Breast epithelium (tissue), 4 donors: ENCODE measurements at regions not wholly inside any gene's neighbourhood (a gene's known extent, or its start where the extent isn't known, plus 50 kb on each side); places are given as distances from the start of the nearest gene placed in this dataset.

Experiments used
- DNase-seq, 2 donors: peaks; one replicate each; pipeline ENCODE4 v3.0.0-alpha.2; 2019; ENCODE audit warnings: low spot score in 2 of 2
- H3K27ac ChIP-seq, 2 donors: fragments of 200-600 bp; sonication (generic) in 1 of 2; one replicate each; pipeline ENCODE4 v1.5.1; 2016 to 2019; ENCODE audit warnings: mild to moderate bottlenecking in 1 of 2
- H3K27me3 ChIP-seq, 2 donors: fragments of 200-600 bp; sonication (generic) in 1 of 2; one replicate each; pipeline versions ENCODE4 v1.5.1 to v1.6.0; 2017 to 2019; ENCODE audit warnings: control low read depth in 1 of 2, mild to moderate bottlenecking in 1 of 2
- H3K36me3 ChIP-seq: fragments of 200-600 bp; one replicate; pipeline ENCODE4 v1.5.1; 2019
- H3K4me1 ChIP-seq, 2 donors: fragments of 200-600 bp; sonication (generic); one replicate each; pipeline ENCODE4 v1.5.1; 2016 to 2019; ENCODE audit warnings: control low read depth in 1 of 2
- H3K4me3 ChIP-seq, 3 donors: fragments of 200-600 bp; sonication (generic); 1 replicate in 2 of 3; 2 replicates in 1 of 3; pipeline ENCODE4 v1.5.1; 2016 to 2019; ENCODE audit warnings: mild to moderate bottlenecking in 3 of 3, moderate library complexity in 2 of 3
- H3K9me3 ChIP-seq, 2 donors: fragments of 200-600 bp; sonication (generic) in 1 of 2; one replicate each; pipeline ENCODE4 v1.5.1; 2016 to 2019; ENCODE audit warnings: control low read depth in 1 of 2
- POLR2A ChIP-seq: fragments of 450-650 bp; IDR thresholded peaks from one replicate; pipeline ENCODE4 v1.6.1; 2016; ENCODE audit warnings: antibody characterized with exemption, mild to moderate bottlenecking, moderate library complexity
- POLR2AphosphoS5 ChIP-seq, 3 donors: sonication (generic); formaldehyde crosslinking; IDR thresholded peaks; one replicate each; pipeline ENCODE4 v1.6.1; 2017; ENCODE audit warnings: antibody characterized with exemption in 3 of 3
- intact Hi-C: fragments of 100-400 bp; cut with DNase I; formaldehyde crosslinking; loops from one replicate; pipeline ENCODE4 v1.15.1; 2023; ENCODE audit warnings: low total_unique reads
- TF ChIP-seq, protein P1 (sequence below), 3 donors: fragments of 450-650 bp; IDR thresholded peaks; one replicate each; pipeline ENCODE4 v1.5.1; 2016 to 2017; ENCODE audit warnings: antibody characterized with exemption in 3 of 3, mild to moderate bottlenecking in 3 of 3, moderate library complexity in 3 of 3

DNA sequence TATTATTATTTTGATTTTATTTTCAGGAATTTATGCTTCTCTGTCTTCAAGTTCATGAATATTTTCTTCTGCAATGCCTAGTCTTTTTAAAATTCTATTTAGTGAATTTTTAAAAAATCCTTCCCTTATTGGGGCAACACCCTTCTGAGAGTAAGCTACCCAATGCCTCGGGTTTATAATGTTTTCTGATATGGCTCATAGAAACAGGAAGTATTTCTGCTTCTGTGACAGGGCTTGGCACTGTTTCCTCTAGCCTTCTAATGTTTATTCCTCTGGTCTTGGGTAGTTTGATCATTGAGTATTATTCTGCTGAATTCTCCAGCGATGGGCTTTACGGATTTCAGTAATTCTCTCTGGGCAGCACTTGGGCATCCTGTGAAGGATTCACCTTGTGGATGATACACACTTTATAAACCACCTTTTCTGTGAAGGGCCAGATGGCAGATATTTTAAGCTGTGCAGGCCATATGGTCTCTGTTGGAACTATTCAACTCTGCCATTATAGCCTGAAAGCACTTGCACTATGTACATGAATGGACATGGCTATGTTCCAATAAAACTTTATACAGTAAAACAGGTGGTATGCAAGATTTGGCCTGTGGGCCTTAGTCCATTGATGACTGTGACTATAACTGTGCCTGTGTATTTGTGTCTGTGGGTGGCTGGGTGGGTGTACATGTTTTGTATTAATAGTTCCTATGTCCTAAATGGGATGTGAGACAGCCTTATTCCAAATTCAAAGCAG lies 95.9 kb upstream of the FAT1 start:
- Histone ChIP-seq H3K27ac (no peak overlapping the region), H3K4me1 (no peaks in the 10 kb centered on the region), H3K27me3 (no peaks in the 10 kb centered on the region), H3K9me3 (no peaks in the 10 kb centered on the region), H3K4me3 (no peak overlapping the region), H3K36me3 (no peaks in the 10 kb centered on the region)
- DNase-seq: no peak
- intact Hi-C loops: loop anchor here (10.0 kb wide), 1 partner anchor 505 kb away; no protein-coding TSS in a partner anchor
- no peak for TF ChIP-seq POLR2A
- TF ChIP-seq, protein P1, sequence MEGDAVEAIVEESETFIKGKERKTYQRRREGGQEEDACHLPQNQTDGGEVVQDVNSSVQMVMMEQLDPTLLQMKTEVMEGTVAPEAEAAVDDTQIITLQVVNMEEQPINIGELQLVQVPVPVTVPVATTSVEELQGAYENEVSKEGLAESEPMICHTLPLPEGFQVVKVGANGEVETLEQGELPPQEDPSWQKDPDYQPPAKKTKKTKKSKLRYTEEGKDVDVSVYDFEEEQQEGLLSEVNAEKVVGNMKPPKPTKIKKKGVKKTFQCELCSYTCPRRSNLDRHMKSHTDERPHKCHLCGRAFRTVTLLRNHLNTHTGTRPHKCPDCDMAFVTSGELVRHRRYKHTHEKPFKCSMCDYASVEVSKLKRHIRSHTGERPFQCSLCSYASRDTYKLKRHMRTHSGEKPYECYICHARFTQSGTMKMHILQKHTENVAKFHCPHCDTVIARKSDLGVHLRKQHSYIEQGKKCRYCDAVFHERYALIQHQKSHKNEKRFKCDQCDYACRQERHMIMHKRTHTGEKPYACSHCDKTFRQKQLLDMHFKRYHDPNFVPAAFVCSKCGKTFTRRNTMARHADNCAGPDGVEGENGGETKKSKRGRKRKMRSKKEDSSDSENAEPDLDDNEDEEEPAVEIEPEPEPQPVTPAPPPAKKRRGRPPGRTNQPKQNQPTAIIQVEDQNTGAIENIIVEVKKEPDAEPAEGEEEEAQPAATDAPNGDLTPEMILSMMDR (IDR thresholded peaks at IDR 0.05): no peak
- TF ChIP-seq POLR2AphosphoS5 (IDR thresholded peaks at IDR 0.05): no peak

DNA sequence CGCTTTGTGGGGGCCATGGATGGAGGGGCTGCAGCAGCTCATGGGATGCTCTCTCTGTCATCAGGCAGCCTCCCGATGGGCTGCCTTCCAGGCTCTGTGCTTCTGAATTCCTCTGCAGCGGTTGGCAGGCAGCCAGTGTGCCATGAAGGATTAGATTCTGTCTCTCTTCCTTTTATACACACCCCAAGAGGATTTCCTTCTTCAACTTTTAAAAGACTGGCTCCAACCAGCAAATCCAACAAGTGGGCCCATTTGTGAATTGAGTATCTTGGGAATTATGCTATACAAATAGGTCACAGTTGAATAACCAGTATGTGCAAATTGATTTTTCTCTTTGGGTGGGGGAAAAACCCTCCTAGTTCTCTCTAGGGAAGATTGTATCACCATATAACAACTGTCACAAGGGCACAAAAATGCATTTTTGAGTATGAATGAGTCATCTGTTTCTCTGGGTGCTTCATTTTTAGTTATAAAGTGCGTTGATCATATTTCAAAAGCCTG lies 96.8 kb upstream of the FAT1 start:
- Histone ChIP-seq H3K27me3 (no peaks in the 10 kb centered on the region), H3K4me3 (no peak overlapping the region), H3K27ac (no peak overlapping the region), H3K36me3 (no peaks in the 10 kb centered on the region), H3K4me1 (no peaks in the 10 kb centered on the region), H3K9me3 (no peaks in the 10 kb centered on the region)
- DNase-seq: no peak
- intact Hi-C loops: loop anchor here (10.0 kb wide), 1 partner anchor 504 kb away; no protein-coding TSS in a partner anchor
- no peak for TF ChIP-seq POLR2AphosphoS5 (IDR thresholded peaks at IDR 0.05)
- TF ChIP-seq POLR2A: no peak
- TF ChIP-seq, protein P1 (IDR thresholded peaks at IDR 0.05): no peak

DNA sequence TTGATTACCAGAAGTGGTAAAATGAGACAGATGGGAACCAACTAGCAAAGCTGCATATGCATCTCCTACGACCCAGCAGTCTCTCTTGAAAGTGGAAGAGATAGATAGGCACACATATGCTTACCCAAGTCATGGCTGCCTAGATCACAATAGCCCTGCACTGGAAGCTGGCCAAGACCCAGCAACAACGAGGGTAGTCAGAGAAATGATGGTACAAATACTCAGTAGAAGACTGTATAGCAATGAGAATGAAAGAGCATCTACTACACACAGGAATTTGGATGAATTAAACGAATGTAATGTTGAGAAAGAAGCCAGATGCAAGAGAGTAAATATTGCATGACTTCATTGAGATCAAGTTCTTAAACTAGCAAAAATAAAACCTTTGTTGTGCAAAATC lies 100.3 kb upstream of the FAT1 start:
- H3K27me3 ChIP-seq: no peaks in the 10 kb centered on the region
- H3K4me1 ChIP-seq: no peaks in the 10 kb centered on the region
- intact Hi-C loops: loop anchor here (10.0 kb wide), 1 partner anchor 501 kb away; no protein-coding TSS in a partner anchor
- no peak for DNase-seq
- H3K4me3 ChIP-seq: no peak overlapping the region
- H3K27ac ChIP-seq: no peak overlapping the region
- TF ChIP-seq POLR2AphosphoS5 (IDR thresholded peaks at IDR 0.05) (no peak), POLR2A (no peak)
- TF ChIP-seq, protein P1 (IDR thresholded peaks at IDR 0.05): no peak
- no peaks in the 10 kb centered on the region for H3K36me3 ChIP-seq
- no peaks in the 10 kb centered on the region for H3K9me3 ChIP-seq

DNA sequence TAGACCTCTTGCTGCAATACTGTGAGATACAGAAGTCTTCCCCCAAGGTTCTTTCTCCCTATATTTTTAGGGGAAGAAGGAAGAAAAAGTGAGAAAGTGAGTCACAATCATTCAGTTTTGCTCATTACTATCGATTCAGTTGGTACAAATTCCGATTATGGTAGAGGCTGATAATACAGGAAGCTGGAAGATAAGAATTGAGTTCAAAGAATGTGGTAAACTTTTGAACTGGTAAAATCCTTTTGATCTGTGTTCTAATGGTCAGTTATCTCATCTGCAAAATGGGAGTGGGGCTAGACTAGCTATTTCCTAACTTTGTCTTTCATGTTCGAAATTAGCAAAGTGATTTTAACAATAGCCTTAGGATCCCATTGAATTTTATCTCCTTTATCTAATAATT lies 101.4 kb upstream of the FAT1 start:
- no peak for DNase-seq
- Histone ChIP-seq H3K36me3 (no peaks in the 10 kb centered on the region), H3K4me3 (no peak overlapping the region), H3K27me3 (no peaks in the 10 kb centered on the region), H3K27ac (no peak overlapping the region), H3K4me1 (no peaks in the 10 kb centered on the region), H3K9me3 (no peaks in the 10 kb centered on the region)
- TF ChIP-seq, protein P1 (IDR thresholded peaks at IDR 0.05): no peak
- TF ChIP-seq POLR2AphosphoS5 (IDR thresholded peaks at IDR 0.05) (no peak), POLR2A (no peak)
- intact Hi-C loops: loop anchor here (10.0 kb wide), 1 partner anchor 500 kb away; no protein-coding TSS in a partner anchor

DNA sequence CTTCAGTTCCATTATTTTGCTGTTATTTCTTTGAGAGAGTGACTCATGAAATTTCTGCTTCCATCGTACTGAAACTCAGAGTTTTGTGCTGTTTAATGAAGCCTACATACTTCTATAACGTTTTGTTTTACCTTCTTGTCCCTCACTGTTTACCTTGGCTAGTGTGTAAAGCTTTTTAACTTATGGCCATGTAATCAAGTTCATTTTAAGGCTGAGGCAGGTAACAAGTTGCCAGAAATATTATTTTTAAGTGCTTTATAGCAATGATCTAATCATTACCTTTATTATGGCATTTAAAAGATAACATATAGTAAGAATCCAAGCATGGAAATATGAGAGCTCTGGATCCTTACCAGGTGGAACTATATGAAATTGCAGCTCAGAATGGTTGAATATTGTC lies 102.3 kb upstream of the FAT1 start:
- no peak for DNase-seq
- Histone ChIP-seq H3K27ac (no peak overlapping the region), H3K9me3 (no peaks in the 10 kb centered on the region), H3K36me3 (no peaks in the 10 kb centered on the region), H3K4me1 (no peaks in the 10 kb centered on the region), H3K4me3 (no peak overlapping the region), H3K27me3 (no peaks in the 10 kb centered on the region)
- intact Hi-C loops: loop anchor here (10.0 kb wide), 1 partner anchor 499 kb away; no protein-coding TSS in a partner anchor
- TF ChIP-seq, protein P1 (IDR thresholded peaks at IDR 0.05): no peak
- TF ChIP-seq POLR2A (no peak), POLR2AphosphoS5 (IDR thresholded peaks at IDR 0.05) (no peak)
